Glutamatergic neuron (in vitro differentiated cells): ENCODE measurements at regions not wholly inside any gene's neighbourhood (a gene's known extent, or its start where the extent isn't known, plus 50 kb on each side); places are given as distances from the start of the nearest gene placed in this dataset.

Source experiments
- DNase-seq: peaks from one replicate; pipeline ENCODE4 v3.0.0; 2022
- H3K27ac Mint-ChIP-seq: one replicate; pipeline ENCODE4 v1.8.0; 2020; ENCODE audit warnings: mild to moderate bottlenecking, mixed read lengths, inconsistent platforms; ENCODE audit not compliant: unreplicated experiment
- H3K27me3 Mint-ChIP-seq: one replicate; pipeline ENCODE4 v1.8.0; 2020; ENCODE audit warnings: mild to moderate bottlenecking, moderate library complexity, mixed read lengths, inconsistent platforms; ENCODE audit not compliant: unreplicated experiment
- H3K36me3 Mint-ChIP-seq: one replicate; pipeline ENCODE4 v1.8.0; 2020; ENCODE audit warnings: mild to moderate bottlenecking, mixed read lengths, inconsistent platforms; ENCODE audit not compliant: unreplicated experiment
- H3K4me1 Mint-ChIP-seq: one replicate; pipeline ENCODE4 v1.8.0; 2020; ENCODE audit warnings: mild to moderate bottlenecking, low read depth, mixed read lengths, inconsistent platforms; ENCODE audit not compliant: unreplicated experiment
- H3K4me3 Mint-ChIP-seq: one replicate; pipeline ENCODE4 v1.8.0; 2020; ENCODE audit warnings: mild to moderate bottlenecking, mixed read lengths, inconsistent platforms; ENCODE audit not compliant: unreplicated experiment
- H3K9me3 Mint-ChIP-seq: one replicate; pipeline ENCODE4 v1.8.0; 2020; ENCODE audit warnings: mild to moderate bottlenecking, moderate library complexity, mixed read lengths, inconsistent platforms; ENCODE audit not compliant: unreplicated experiment
- CTCF ChIP-seq: fragments of 200-600 bp; sonication (generic); IDR thresholded peaks from one replicate; pipeline ENCODE4 v1.5.0; 2021; ENCODE audit not compliant: partially characterized antibody, unreplicated experiment

GRCh38 chr6:126788861-126789365 lies 329.6 kb upstream of the RSPO3 start:
- Mint-ChIP-seq H3K27me3 (no peaks in the 10 kb centered on the region), H3K36me3 (no peaks in the 10 kb centered on the region), H3K4me1 (peaks cover 9% of the 10 kb centered on the region), H3K27ac (no peak overlapping the region), H3K4me3 (no peak overlapping the region), H3K9me3 (no peaks in the 10 kb centered on the region)
- TF ChIP-seq CTCF = no peak
- no peak for DNase-seq

- no peaks in the 10 kb centered on the region for H3K27me3 Mint-ChIP-seq
- no peaks in the 10 kb centered on the region for H3K36me3 Mint-ChIP-seq
- H3K27ac Mint-ChIP-seq = no peak overlapping the region
- no peak overlapping the region for H3K4me3 Mint-ChIP-seq
- no peak for DNase-seq
- TF ChIP-seq CTCF = no peak
- no peaks in the 10 kb centered on the region for H3K9me3 Mint-ChIP-seq
- no peaks in the 10 kb centered on the region for H3K4me1 Mint-ChIP-seq
Observed at GRCh38 chr6:126792340-126793085, 326.0 kb upstream of the RSPO3 start.

GRCh38 chr6:126795161-126795560 lies 323.3 kb upstream of the RSPO3 start:
- Mint-ChIP-seq H3K4me3 (no peak overlapping the region), H3K27ac (no peak overlapping the region), H3K36me3 (no peaks in the 10 kb centered on the region), H3K4me1 (no peaks in the 10 kb centered on the region), H3K9me3 (no peaks in the 10 kb centered on the region), H3K27me3 (no peaks in the 10 kb centered on the region)
- no peak for DNase-seq
- TF ChIP-seq CTCF = no peak

GRCh38 chr6:126797981-126798380 lies 320.5 kb upstream of the RSPO3 start:
- Mint-ChIP-seq H3K4me1 (no peaks in the 10 kb centered on the region), H3K27ac (no peak overlapping the region), H3K4me3 (no peak overlapping the region), H3K36me3 (no peaks in the 10 kb centered on the region), H3K27me3 (no peaks in the 10 kb centered on the region), H3K9me3 (no peaks in the 10 kb centered on the region)
- DNase-seq = no peak
- no peak for TF ChIP-seq CTCF

GRCh38 chr6:126803769-126804168 lies 314.7 kb upstream of the RSPO3 start:
- TF ChIP-seq CTCF = no peak
- H3K27me3 Mint-ChIP-seq = no peaks in the 10 kb centered on the region
- H3K4me1 Mint-ChIP-seq = no peaks in the 10 kb centered on the region
- no peaks in the 10 kb centered on the region for H3K36me3 Mint-ChIP-seq
- DNase-seq = no peak
- no peak overlapping the region for H3K27ac Mint-ChIP-seq
- no peak overlapping the region for H3K4me3 Mint-ChIP-seq
- no peaks in the 10 kb centered on the region for H3K9me3 Mint-ChIP-seq
